HG03342 (cell line): ENCODE measurements at regions not wholly inside any gene's neighbourhood (a gene's known extent, or its start where the extent isn't known, plus 50 kb on each side); places are given as distances from the start of the nearest gene placed in this dataset.
"Not testable (repeated sequence)": the region's sequence is repeated elsewhere in the genome, so short reads cannot be mapped to it uniquely, and the experiment has no call there.

Source experiments
- ATAC-seq: cut with Tn5 transposase; IDR thresholded peaks from one replicate; pipeline ENCODE4 v1.9.1; 2021; ENCODE audit warnings: mild to moderate bottlenecking, moderate library complexity; ENCODE audit not compliant: unreplicated experiment

DNA sequence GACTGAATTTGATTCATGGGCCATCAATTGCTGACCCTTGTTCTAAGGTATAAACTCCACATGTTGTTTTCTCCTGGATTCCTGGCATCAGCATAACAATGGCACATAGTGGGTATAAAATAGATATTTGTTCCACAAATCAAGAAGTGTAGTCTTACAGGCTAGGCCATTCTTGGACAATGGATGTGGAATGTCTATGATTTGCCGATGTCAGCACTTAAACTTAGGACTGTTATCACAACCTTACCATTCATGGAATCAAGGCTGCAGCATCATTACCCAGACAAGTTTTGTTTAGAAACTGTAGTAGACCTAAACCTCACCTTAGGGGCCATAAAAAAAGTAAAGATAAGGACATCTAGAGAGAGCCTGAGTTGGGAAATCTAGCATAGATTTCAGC lies 680.0 kb downstream of the BRINP1 start:
- ATAC-seq = no peak

DNA sequence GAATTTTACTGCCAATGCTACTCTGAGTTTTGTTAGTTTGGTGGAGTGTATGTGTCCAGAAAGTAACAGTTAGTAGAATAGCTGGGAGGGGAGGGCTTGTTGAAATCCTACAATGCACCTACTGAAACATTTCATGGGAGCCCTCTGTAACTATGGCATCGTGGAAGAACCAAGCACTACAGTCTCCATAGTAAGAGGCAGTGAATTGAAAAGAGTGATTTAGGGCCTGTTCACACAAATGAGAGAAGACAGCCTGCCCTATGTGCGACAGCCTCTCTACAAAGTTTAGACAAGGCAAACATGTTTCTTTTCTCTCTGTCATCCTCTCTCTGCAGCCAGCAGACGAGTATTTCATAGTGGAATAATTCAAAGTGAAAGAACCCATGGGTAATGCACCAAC lies 676.6 kb downstream of the BRINP1 start:
- no peak for ATAC-seq

DNA sequence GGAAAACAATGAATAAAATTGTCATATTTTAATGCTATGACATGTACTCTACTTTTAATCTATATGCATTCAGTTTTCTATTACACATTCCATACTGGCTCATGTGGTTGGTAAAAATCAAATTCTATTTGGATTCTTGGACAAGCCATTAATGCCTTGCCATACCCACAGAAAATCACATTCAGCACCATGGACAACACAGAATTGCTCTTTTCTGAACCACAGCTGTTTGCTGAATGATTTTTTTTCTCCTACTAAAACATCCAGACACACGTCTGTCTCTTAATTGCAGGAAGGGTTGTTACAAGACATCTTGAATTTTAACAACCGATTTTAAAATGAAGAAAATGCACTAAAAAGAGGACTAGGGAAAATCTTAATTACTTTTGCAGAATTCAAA lies 675.6 kb downstream of the BRINP1 start:
- no peak for ATAC-seq

DNA sequence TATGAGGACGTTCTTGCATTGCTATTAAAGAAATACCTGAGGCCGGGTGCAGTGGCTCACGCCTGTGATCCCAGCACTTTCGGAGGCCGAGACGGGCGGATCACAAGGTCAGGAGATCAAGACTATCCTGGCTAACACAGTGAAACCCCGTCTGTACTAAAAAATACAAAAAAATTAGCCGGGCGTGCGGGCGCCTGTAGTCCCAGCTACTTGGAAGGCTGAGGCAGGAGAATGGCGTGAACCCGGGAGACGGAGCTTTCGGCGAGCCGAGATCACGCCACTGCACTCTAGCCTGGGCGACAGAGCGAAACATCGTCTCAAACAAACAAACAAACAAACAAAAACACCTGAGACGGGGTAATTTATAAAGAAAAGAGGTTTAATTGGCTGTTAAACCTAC lies 674.0 kb downstream of the BRINP1 start:
- ATAC-seq = not testable (repeated sequence)

DNA sequence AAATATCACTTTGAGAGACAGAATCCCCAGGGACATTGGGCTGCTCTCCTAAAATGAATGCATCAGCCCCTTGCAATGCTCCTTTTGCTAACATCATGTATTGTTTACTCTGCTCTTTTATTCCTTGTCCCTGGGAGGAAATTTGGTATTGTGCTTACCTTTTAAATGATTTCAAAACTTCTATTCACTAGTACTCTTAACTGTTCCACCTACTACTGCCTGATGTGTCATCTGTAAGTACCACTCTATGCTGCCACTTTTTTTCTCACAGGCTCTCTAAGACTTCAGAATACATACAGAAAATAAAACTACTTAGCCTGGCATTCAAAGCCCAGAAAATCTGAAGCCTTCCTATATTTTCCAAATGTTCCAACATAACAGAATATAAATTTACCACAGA lies 667.2 kb downstream of the BRINP1 start:
- ATAC-seq = no peak

DNA sequence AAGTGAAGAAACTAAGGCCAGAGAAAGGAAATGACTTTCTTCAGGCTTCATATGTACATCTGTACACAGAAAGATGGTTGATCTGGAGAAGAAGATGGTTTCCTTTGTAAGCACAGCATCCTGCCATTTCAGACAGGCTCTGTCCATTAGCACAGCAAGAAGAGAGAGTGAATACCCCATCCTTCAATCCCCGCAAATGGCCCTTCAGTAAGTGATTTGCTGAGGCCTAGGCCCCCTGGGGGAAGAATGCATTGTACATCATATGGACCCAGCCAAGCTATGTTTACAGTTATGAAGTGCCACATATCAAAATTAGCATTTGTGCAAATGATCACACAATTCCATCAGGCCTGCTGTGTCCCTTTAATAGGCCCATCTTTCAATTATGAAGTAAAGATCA lies 657.4 kb downstream of the BRINP1 start:
- ATAC-seq = no peak

DNA sequence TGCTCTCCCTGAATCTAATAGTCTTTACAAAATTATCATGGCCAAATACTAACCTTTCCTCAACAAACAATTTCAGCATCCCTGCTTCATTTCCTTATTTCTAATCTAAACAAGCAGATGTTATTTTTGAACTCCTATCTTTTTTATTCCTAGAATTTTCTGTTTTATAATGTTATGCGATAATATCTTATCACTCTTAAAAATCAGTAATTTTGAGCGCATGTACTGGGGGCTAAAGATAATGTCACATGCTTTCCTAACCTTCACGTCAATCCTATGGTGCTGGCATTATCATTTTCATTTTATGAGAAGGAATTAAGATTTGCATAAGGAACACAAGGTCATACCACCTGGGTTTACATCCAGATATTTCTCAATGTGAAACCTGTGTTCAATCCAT lies 648.0 kb downstream of the BRINP1 start:
- ATAC-seq = no peak

DNA sequence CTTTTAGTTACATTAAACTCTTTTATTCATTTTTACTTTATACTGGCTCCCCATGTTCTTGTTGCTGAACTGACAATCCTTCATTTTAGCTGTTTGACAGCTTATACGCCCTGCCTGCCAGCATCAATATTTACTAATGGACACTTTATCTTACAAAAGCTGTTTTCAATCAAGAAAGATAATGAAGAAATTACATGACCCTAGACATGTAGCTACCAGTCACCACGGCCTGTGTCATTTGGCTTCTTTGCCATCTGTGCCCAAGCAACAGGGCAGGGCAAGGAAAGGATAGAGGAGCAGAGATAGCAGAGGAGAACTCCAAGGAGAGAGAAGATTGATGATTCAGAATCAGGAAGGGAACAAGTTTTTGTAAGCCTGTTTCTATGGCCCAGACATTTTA lies 647.3 kb downstream of the BRINP1 start:
- no peak for ATAC-seq

DNA sequence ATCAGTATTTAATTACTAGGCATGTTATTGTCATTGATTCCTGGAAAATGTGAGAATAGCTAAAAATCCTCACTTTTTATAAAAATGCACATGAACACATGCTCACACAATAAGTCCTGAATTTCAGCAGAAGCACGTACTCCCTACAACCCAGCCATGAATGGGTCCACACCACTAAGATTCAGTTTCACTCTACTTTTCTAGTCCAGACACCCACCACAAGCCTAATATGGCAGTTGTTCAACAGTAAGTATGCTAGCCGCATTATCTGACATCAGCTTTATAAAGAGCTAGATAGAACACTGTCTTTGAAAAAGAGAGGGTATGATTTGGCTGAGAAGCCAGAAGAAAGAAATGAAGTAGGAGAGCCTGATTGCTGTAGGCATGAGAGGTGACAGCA lies 639.3 kb downstream of the BRINP1 start:
- no peak for ATAC-seq

DNA sequence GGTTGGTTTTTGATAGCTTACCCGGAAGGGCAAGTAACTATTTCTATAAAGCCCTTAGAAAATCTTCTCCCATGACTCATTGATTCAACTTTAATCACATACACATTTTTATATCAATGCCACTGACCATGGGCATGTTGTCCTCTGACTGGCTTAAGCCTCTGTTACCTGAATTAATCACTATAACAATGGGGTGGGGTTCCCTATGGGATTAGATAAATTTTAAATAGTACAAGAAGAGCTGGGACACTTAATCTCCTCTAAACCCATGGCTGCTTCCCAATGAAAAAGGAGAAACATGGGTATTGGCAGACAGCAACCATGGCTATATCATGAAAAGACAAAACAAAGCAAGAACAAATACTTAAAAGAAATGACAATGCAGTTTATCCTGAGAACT lies 636.2 kb downstream of the BRINP1 start:
- no peak for ATAC-seq

DNA sequence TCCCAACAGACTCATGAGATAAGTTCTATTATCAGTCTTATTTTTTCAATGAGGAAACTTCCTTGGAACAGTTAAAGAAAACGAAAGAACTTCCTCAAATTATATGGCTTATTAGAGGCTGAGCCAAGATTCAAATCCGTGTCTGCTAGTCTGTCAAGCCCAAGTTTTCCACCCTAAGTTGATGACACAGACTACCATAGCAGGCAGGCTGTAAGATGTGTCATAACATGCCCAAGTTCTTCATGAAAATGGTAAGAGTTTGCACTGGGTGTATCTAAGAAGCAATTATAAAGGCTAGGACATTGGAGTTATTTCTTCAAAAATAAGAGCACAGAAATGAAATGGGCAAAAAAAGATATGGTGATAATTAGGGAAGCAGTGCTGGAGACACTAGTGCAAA lies 634.5 kb downstream of the BRINP1 start:
- no peak for ATAC-seq

DNA sequence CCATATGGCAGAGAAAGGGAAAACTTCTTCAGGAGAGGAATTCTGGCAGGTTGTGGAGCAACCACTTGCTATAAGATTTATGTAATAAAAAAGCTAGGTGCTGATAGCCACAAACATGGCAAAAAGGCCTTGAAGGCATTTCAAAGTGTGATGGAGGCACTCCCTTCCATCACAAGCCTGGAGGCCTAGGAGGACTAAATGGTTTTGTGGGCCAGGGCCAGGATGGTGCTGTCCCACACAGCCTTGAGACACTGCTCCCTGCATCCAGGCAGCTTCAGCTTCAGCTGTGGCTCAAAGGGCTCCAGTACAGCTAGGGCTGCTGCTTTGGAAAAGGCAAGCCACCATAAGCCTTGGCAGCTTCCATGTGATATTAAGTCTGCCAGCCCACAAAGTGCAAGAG lies 632.8 kb downstream of the BRINP1 start:
- ATAC-seq = no peak

DNA sequence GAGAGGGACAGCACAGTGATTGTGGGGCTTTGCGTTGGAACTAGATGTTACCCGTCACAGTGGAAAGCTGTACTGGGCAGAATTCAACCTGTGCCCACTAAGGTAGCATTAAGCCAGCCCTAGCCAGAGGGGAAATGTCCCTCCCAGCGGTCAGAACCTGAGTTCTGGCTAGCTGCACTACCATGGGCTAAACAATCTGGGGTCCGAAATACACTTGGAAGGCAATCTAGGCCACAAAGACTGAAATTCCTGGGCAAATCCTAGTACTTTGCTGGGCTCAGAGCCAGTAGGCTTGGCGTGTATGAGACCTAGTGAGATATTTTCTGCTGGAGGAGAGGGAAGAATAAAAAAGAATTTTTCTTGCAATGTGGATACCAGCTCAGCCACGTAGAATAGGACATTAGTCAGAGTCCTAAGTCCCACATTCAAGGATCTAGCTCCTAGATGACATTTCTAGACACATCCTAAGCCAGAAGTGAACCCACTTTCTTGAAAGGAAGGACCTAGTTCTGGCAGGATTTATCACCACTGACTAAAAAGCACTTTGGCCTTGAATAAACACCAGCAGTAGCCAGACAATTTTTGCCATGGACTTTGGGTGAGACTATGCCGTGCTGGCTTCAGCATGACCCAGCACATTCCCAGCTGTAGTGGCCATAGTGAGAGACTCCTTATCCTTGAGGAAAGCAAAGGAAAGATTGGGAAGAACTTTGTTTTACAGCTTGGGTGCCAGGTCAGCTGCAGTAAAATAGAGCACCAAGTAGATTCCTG lies 618.0 kb downstream of the BRINP1 start:
- ATAC-seq = no peak

DNA sequence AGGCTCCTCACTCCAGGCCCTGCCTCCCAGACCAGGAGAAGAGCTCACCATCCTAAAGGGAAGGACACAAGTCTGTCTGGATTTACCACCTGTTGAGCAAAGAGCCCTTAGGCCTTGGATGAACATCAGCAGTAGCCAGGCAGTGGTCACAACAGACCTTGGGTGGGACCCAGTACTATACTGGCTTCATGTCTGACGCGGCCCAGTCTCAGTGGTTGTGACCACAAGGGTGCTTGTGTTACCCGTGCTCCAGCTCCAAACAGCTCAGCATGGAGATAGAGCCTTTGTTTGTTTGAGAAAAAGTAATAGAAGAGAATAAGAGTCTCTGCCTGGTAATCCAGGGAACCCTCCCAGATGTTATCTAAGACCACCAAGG lies 617.4 kb downstream of the BRINP1 start:
- ATAC-seq = no peak

DNA sequence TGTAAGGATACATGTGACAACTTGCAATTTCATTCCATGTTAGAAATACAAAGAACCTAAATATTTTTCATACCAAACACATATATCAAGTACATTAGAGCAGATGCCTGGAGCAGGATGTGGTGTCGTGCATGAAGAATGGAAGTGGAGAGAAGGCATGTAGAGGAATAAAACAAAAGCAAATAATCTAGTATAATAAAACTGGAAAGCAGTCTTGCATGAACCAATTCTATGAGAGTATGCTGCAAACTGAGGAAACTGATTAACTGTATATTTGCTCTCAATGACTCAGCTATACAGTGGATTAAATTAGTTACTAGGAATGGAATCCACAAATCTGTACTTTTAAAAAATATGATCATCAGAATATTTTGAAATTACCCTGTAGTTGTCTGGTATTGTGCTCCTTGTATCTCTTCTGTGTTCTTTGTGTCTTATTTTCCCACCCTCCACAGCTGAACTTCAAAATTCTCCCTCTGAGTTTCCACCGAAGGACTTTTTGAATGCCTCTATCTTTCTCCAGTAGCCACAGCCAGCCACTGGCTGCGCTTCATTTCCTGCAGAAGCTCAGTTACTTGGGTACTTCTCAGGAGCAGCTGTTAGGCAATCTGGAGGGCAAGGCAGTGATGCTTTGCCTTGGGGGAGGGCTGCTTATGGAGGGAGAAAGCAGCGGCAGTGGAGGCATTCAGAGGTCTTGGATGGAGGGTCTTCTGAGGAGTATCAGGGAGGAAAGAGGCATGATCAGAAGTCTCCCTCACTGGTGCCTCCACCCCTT lies 608.0 kb downstream of the BRINP1 start:
- no peak for ATAC-seq

DNA sequence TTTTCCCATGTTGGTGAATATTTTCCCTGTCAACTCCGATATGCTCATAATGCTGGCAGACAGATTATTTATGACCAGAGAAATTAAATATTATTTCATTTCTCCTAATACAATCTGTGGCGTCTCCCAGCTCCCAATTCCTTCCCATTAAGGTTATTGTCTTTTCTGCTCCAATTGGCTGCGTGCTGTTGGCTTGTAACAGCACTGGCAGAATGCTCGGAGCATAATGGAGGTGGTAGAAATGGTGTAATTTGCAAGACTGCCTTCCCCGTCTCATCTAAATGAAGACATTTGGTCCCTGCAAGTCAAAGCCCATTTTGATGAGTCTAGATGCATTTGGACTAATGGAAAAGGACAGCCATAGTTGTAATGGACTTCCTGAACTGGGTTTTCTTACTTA lies 601.7 kb downstream of the BRINP1 start:
- ATAC-seq = no peak

DNA sequence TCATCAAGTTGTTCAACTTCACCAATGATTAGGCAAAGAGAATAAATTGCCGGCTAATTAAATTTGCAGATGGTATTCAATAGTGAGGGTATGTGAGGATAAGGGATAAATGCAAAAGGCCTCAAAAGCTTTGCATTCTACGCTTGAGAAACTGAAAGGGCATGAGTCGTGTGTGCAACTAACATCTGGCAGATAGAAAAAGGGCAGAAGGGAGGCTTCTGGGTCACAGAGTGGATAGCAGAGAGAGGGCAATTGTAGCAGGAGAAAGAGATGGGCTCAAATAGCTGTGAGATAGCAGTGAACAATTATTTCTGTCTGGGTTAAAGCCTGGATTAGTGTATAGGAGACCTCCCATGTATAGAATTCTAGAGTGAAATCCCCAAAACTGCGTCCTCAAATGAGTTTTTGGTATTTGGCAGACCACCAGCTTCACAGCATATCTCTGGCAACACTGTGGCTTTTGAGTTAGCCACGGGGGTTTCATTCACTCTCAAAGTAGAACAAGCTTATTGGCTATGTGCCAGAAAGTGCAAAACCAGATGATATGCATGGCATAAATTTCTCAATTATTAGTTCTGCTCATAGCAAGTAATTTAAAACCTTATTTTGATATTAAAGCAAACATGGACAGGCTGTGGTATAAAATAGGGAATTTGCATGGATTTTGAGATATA lies 586.3 kb downstream of the BRINP1 start:
- ATAC-seq = no peak

DNA sequence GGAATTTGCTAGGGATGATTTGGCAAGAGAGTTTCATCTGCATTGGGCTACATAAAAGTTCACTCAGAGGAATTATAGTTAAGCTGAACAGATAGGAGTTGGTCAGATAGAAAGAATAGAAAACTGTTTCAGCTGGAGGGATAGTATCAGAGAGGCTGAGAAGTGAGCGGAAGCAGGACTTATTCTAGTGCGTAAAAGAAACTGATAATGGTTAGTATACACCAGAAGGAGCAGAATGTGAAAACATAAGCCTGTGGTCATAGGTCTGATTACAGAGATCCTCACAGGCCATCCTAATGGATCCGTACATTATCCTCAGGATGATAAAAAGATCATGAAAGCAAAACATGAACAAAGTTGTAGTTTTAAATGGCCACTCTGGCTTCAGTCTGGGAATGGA lies 585.2 kb downstream of the BRINP1 start:
- no peak for ATAC-seq

DNA sequence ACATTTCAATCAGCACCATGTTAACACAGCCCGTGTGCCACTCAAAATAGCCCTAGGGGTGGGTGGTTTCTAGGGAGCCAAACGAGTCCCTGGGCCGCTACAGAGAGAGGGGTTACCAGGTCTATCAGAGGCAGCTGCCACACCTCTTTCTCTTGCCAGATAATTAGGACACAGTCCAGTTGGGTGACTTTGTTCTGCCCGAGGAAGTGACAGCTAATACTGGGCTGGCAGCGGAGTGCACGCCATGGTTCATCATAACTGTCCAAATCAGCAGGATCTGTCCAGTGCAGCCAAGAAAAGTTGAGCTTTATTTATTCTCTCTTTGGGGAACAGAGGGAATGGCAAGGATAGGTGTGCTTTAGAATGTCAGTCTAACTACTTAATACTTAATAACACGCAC lies 583.8 kb downstream of the BRINP1 start:
- no peak for ATAC-seq

DNA sequence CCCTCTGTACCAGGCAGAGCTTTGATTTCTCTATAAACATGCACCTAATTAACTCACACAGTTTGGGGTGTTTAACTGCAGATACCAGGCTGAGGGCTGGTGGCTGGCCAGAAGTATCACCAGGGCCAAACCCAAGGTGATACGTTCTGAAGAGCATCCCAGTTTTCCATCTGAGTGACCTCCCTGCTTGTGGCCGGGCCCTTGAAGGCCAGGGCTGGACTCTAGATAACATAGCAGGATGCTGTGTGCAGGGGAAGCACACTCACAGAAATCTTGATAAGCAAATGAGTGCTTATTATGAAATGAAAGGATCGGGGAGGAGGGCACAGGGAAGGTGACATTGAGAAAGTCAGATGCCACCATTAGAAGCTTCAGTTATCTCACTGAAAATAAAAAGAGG lies 582.4 kb downstream of the BRINP1 start:
- ATAC-seq = no peak

DNA sequence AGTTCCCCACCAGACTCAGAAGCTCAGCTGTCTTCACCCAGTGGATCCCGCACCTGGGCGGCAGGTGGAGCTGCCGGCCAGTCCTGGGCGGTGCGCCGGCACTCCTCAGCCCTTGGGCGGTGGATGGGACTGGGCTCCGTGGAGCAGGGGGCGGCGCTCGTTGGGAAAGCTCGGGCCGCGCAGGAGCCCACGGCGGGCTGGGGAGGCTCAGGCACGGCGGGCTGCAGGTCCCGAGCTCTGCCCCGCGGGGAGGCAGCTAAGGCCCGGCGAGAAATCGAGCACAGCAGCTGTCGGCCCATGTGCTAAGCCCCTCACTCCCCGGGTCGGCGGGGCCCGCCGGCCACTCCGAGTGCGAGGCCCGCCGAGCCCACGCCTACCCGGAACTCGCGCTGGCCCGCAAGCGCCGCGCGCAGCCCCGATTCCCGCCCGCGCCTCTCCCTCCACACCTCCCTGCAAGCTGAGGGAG lies 560.0 kb downstream of the BRINP1 start:
- ATAC-seq = no peak

DNA sequence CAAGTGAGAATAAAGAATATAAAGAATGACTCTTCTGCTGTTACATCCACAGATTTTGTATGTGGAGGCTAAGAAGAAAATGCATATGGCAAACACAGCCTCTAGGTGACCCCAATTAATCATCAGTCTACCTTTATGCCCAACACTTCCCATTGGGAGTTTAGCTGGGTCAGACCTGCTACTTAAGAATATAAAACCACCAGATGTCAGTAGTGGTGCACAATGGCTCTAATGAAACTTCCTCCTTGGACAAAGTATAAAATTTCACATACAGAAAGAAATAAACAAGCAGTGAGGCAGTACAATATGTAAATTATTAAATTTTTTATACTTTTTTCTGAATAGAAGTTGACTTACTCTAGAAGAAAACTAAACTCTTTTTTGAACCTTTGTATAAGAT lies 539.9 kb downstream of the BRINP1 start:
- no peak for ATAC-seq
